OCI-LY3 (cell line): ENCODE measurements at regions not wholly inside any gene's neighbourhood (a gene's known extent, or its start where the extent isn't known, plus 50 kb on each side); places are given as distances from the start of the nearest gene placed in this dataset.

Experiments
- CTCF ChIP-seq: fragments of 200-600, 300-600 bp; sonication (generic); IDR thresholded peaks from 2 replicates; pipeline ENCODE4 v1.5.1; 2014; ENCODE audit warnings: antibody characterized with exemption, low read length, low read depth
- EZH2phosphoT487 ChIP-seq: fragments of 200-600 bp; shearing (Covaris generic); IDR thresholded peaks from 2 replicates; pipeline ENCODE4 v1.6.1; 2018; ENCODE audit warnings: antibody characterized with exemption, mixed run types, low read depth

GRCh38 chr18:44197832-44198611 is 482.7 kb upstream of the SETBP1 start:
- TF ChIP-seq CTCF (no peak), EZH2phosphoT487 (no peak)
